HUES6 (cell line): ENCODE measurements at regions not wholly inside any gene's neighbourhood (a gene's known extent, or its start where the extent isn't known, plus 50 kb on each side); places are given as distances from the start of the nearest gene placed in this dataset.

Source experiments
- H3K27ac ChIP-seq: 2 replicates; pipeline ENCODE4 v1.7.0; 2013; ENCODE audit warnings: low read depth, mild to moderate bottlenecking, low read length, inconsistent platforms
- H3K27me3 ChIP-seq: 2 replicates; pipeline ENCODE4 v1.6.1; 2013; ENCODE audit warnings: low read length; ENCODE audit not compliant: control insufficient read depth, insufficient read depth
- H3K36me3 ChIP-seq: 2 replicates; pipeline ENCODE4 v1.6.1; 2013; ENCODE audit warnings: low read length; ENCODE audit not compliant: control insufficient read depth, insufficient read depth
- H3K4me1 ChIP-seq: 2 replicates; pipeline ENCODE4 v1.6.1; 2013; ENCODE audit warnings: low read length; ENCODE audit not compliant: control insufficient read depth, insufficient read depth
- H3K4me3 ChIP-seq: 2 replicates; pipeline ENCODE4 v1.5.1; 2013; ENCODE audit warnings: low read depth, low read length
- H3K9ac ChIP-seq: one replicate; pipeline ENCODE4 v1.6.1; 2013; ENCODE audit warnings: mild to moderate bottlenecking, low read length
- H3K9me3 ChIP-seq: 2 replicates; pipeline ENCODE4 v1.6.1; 2013; ENCODE audit warnings: low read depth, low read length; ENCODE audit not compliant: control insufficient read depth, insufficient read depth

DNA sequence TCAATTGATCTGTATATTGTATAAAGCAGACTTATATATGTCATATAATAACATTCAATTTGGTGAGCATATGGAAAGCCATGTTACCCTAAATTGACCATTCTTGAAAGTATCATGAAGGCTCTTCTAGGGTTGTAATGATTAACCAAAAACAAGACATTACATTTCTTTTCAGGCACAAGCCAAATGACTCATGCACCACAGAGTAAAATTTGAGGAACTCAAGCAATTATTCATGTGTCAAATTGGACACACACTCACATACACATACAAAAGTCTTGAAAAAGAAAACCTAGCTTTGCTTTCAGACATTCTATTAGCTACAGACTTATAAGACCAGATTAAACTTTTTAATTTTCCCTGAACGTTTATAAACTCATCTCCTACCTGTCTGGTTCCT is 146.5 kb upstream of the PCDH18 start:
- Histone ChIP-seq H3K4me1 (peaks cover 10% of the 10 kb centered on the region; the same call in 1 of the 2 replicates), H3K9ac (no peak overlapping the region), H3K27me3 (no peaks in the 10 kb centered on the region), H3K36me3 (no peaks in the 10 kb centered on the region), H3K27ac (no peak overlapping the region), H3K4me3 (no peak overlapping the region), H3K9me3 (0 out of 2 replicates have a peak, but pooled peaks cover 3% of the 10 kb centered on the region)

- no peak overlapping the region for H3K9ac ChIP-seq
- peaks cover 10% of the 10 kb centered on the region; the same call in 1 of the 2 replicates for H3K4me1 ChIP-seq
- H3K27ac ChIP-seq, result no peak overlapping the region
- no peaks in the 10 kb centered on the region for H3K27me3 ChIP-seq
- 0 out of 2 replicates have a peak, but pooled peaks cover 3% of the 10 kb centered on the region for H3K9me3 ChIP-seq
- H3K4me3 ChIP-seq, result no peak overlapping the region
- no peaks in the 10 kb centered on the region for H3K36me3 ChIP-seq
These were observed 145.6 kb upstream of the PCDH18 start for GRCh38 chr4:137677863-137678262.

DNA sequence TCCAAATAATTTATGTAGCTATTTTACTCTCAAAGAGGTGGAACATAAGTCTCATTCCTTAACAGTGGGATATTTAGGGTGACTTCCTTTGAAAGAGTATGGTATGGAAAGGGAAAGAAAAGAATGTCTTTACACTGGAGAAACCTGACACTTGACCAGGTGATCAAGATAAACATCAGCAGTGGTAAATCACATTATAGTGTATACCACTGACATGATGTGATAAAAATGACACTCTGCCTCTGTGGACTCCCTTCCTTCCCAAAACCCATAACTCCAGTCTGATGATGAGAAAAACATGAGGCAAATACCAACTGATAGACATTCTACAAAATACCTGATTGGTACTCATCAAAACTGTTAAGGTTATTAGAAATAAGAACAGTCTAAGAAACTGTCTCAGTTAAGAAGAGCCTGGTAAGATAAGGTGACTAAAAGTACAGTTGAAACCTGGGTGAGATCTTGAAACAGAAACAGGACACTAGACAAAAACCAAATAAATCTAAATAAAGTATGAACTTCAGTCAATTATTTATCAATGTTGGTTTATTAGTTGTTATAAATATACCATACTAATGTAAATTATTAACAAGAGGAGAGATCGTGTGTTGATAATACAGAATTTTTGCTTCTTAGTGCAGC is 144.2 kb upstream of the PCDH18 start:
- 0 out of 2 replicates have a peak, but pooled peaks cover 3% of the 10 kb centered on the region for H3K9me3 ChIP-seq
- no peak overlapping the region for H3K4me3 ChIP-seq
- no peaks in the 10 kb centered on the region for H3K27me3 ChIP-seq
- no peak overlapping the region for H3K27ac ChIP-seq
- peaks cover 10% of the 10 kb centered on the region; the same call in 1 of the 2 replicates for H3K4me1 ChIP-seq
- H3K9ac ChIP-seq, result no peak overlapping the region
- H3K36me3 ChIP-seq, result no peaks in the 10 kb centered on the region

GRCh38 chr4:137674066-137674465 is 141.8 kb upstream of the PCDH18 start:
- H3K9ac ChIP-seq, result no peak overlapping the region
- no peaks in the 10 kb centered on the region for H3K36me3 ChIP-seq
- H3K27ac ChIP-seq, result no peak overlapping the region
- no peak overlapping the region for H3K4me3 ChIP-seq
- no peaks in the 10 kb centered on the region for H3K4me1 ChIP-seq
- no peaks in the 10 kb centered on the region for H3K27me3 ChIP-seq
- 0 out of 2 replicates have a peak, but pooled peaks cover 2% of the 10 kb centered on the region for H3K9me3 ChIP-seq

DNA sequence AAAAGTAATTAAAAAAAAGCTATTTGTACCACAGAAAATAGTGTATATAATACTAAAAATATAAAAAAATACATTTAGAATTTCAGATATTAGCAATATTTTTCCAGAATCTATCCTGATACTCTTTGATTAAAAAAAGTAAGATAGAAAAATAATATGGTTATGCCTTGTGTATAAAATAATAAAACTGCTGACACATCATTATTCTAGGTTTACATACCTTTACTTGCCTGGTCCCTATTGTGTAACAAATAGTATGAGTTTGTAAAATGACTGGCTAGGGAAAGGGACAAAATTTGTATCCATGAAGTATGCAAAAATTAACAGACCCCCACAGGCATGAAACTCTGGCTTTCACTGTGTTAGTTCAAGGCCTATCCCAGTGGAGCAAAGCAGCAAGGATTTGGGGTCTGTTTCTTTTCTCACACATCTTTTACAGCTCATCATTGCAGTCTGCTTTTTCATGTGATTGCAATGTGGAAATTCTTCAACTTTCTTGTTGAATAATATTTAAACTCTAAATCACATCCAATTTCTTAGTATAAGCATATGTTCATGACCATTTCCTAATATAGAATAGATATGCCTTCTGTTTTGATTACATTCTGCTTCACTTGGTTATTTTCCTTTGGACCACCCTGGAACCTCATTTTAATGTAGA is 136.7 kb upstream of the PCDH18 start:
- no peak overlapping the region for H3K4me3 ChIP-seq
- H3K4me1 ChIP-seq, result peaks cover 8% of the 10 kb centered on the region
- no peaks in the 10 kb centered on the region for H3K36me3 ChIP-seq
- H3K9me3 ChIP-seq, result no peaks in the 10 kb centered on the region
- no peak overlapping the region for H3K27ac ChIP-seq
- no peak overlapping the region for H3K9ac ChIP-seq
- H3K27me3 ChIP-seq, result no peaks in the 10 kb centered on the region

DNA sequence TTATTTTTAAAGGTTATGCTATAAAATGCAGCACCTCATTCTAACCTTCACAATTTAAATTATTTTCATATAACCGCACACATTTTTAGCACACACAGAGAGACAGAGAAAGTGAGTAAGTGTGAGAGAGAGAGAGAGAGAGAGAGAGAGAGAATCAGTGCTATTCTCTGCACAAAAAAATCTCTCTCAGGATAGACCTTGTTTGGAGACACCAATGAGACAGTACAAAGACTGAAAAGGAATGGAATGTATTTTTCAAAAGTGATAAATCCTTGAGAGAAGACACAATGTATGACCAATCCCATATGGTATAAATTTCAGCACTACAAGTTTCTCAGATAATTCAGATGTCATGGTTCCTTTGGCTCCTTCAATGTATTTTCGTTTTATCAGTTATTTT is 132.1 kb upstream of the PCDH18 start:
- no peak overlapping the region for H3K27ac ChIP-seq
- peaks cover 20% of the 10 kb centered on the region for H3K4me1 ChIP-seq
- peaks cover 11% of the 10 kb centered on the region for H3K9me3 ChIP-seq
- H3K9ac ChIP-seq, result no peak overlapping the region
- no peaks in the 10 kb centered on the region for H3K36me3 ChIP-seq
- no peaks in the 10 kb centered on the region for H3K27me3 ChIP-seq
- no peak overlapping the region for H3K4me3 ChIP-seq

DNA sequence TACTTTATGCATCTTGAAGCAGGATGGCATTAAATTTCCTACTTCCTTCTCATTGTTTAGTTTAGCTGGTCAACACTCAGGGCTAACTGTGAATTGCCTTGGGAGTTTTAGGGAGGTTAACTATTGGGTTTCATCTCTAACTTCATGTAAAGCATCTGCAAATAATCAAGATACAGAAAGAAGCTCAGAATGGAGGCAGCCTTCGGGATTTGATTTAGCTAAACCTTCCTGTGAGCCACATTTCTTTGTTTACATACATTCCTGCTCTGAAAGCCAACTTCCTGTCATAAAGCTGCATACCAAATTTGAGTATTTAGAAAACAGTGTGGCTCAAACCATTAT is 131.7 kb upstream of the PCDH18 start:
- H3K4me1 ChIP-seq, result peaks cover 20% of the 10 kb centered on the region
- H3K9ac ChIP-seq, result no peak overlapping the region
- no peaks in the 10 kb centered on the region for H3K27me3 ChIP-seq
- H3K36me3 ChIP-seq, result no peaks in the 10 kb centered on the region
- peaks cover 11% of the 10 kb centered on the region for H3K9me3 ChIP-seq
- H3K4me3 ChIP-seq, result no peak overlapping the region
- H3K27ac ChIP-seq, result no peak overlapping the region

DNA sequence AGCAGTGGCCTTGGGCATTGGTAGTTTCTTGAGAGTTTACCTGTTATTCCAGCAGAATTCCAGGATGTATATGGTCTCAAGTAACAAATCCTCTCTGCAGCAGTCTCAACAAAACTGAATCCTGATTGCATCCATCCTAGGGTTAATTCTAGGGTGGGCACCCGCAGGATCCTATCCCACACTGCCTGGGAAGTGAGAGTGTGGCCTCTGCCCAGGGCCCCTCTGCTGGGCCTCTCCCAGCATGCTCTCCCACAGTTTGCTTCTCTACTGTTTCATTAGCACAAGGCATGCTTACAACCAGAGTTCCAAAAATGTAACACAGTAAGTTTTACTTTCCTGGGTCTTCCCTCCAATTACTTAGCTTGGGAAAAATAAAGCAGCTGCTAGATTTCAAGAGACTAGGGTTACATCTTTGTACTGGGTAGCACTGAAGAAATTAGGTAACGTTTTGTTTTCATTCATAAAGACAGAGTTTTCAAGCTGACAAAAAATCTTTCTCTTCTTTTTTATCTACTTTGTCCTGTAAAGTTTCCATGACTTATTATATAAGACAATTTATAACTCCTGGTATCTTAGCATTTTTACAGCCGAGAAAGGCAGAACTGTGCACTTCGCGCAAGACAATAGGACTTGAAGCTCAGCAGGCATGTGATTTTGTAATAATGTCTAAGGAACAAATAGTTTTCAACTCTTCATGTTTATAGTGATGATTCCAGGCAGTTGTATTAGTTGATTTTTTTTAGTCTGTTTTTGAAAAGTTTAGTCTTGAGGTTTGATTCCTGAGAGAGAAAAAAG is 131.2 kb upstream of the PCDH18 start:
- no peak overlapping the region for H3K4me3 ChIP-seq
- H3K9ac ChIP-seq, result no peak overlapping the region
- no peaks in the 10 kb centered on the region for H3K36me3 ChIP-seq
- H3K27me3 ChIP-seq, result no peaks in the 10 kb centered on the region
- H3K9me3 ChIP-seq, result peaks cover 11% of the 10 kb centered on the region
- peaks cover 20% of the 10 kb centered on the region for H3K4me1 ChIP-seq
- H3K27ac ChIP-seq, result peak overlapping the region; percentile 29; the same call in 1 of the 2 replicates

GRCh38 chr4:137661693-137662092 is 129.4 kb upstream of the PCDH18 start:
- Histone ChIP-seq H3K4me3 (no peak overlapping the region), H3K4me1 (peaks cover 16% of the 10 kb centered on the region), H3K27me3 (no peaks in the 10 kb centered on the region), H3K36me3 (no peaks in the 10 kb centered on the region), H3K27ac (no peak overlapping the region), H3K9me3 (peaks cover 11% of the 10 kb centered on the region), H3K9ac (no peak overlapping the region)

GRCh38 chr4:137660211-137660610 is 127.9 kb upstream of the PCDH18 start:
- Histone ChIP-seq H3K27me3 (no peaks in the 10 kb centered on the region), H3K36me3 (no peaks in the 10 kb centered on the region), H3K9me3 (peaks cover 11% of the 10 kb centered on the region), H3K27ac (no peak overlapping the region), H3K4me3 (no peak overlapping the region), H3K9ac (no peak overlapping the region), H3K4me1 (peaks cover 16% of the 10 kb centered on the region)

- H3K9me3 ChIP-seq, result peaks cover 11% of the 10 kb centered on the region
- H3K36me3 ChIP-seq, result no peaks in the 10 kb centered on the region
- H3K9ac ChIP-seq, result no peak overlapping the region
- H3K4me3 ChIP-seq, result no peak overlapping the region
- peaks cover 16% of the 10 kb centered on the region for H3K4me1 ChIP-seq
- no peak overlapping the region for H3K27ac ChIP-seq
- H3K27me3 ChIP-seq, result no peaks in the 10 kb centered on the region
These were observed 127.1 kb upstream of the PCDH18 start for GRCh38 chr4:137659431-137659830.
